ENCODE measurements at regions not wholly inside any gene's neighbourhood (a gene's known extent, or its start where the extent isn't known, plus 50 kb on each side); places are given as distances from the start of the nearest gene placed in this dataset.

- Histone ChIP-seq H3K4me1 (ENCODE audit: control insufficient read depth, insufficient read depth, low read length) (no peaks in the 10 kb centered on the region), H3K36me3 (ENCODE audit: control insufficient read depth, insufficient read depth, low read length) (no peaks in the 10 kb centered on the region), H3K27ac (ENCODE audit: low read length) (no peak overlapping the region), H3K4me3 (ENCODE audit: low read length) (no peak overlapping the region), H3K9me3 (ENCODE audit: control insufficient read depth, insufficient read depth, low read length) (no peaks in the 10 kb centered on the region), H3K27me3 (ENCODE audit: control insufficient read depth, insufficient read depth, low read length) (no peaks in the 10 kb centered on the region)
- no peak for DNase-seq (ENCODE audit: low read depth, low spot score)
- WGBS (ENCODE audit: insufficient coverage, insufficient read length): no CpG with 5 or more reads among the region's 3 CpGs
Observed at GRCh38 chr2:220057391-220057790, 430.0 kb downstream of the SLC4A3 start.

GRCh38 chr2:220057916-220058315 is 430.5 kb downstream of the SLC4A3 start:
- WGBS (ENCODE audit: insufficient coverage, insufficient read length): no CpG with 5 or more reads among the region's 9 CpGs
- no peak for DNase-seq (ENCODE audit: low read depth, low spot score)
- Histone ChIP-seq H3K4me1 (ENCODE audit: control insufficient read depth, insufficient read depth, low read length) (no peaks in the 10 kb centered on the region), H3K27me3 (ENCODE audit: control insufficient read depth, insufficient read depth, low read length) (no peaks in the 10 kb centered on the region), H3K9me3 (ENCODE audit: control insufficient read depth, insufficient read depth, low read length) (no peaks in the 10 kb centered on the region), H3K4me3 (ENCODE audit: low read length) (no peak overlapping the region), H3K27ac (ENCODE audit: low read length) (no peak overlapping the region), H3K36me3 (ENCODE audit: control insufficient read depth, insufficient read depth, low read length) (no peaks in the 10 kb centered on the region)

- Histone ChIP-seq H3K27ac (ENCODE audit: low read length) (no peak overlapping the region), H3K4me1 (ENCODE audit: control insufficient read depth, insufficient read depth, low read length) (no peaks in the 10 kb centered on the region), H3K36me3 (ENCODE audit: control insufficient read depth, insufficient read depth, low read length) (no peaks in the 10 kb centered on the region), H3K4me3 (ENCODE audit: low read length) (no peak overlapping the region), H3K9me3 (ENCODE audit: control insufficient read depth, insufficient read depth, low read length) (no peaks in the 10 kb centered on the region), H3K27me3 (ENCODE audit: control insufficient read depth, insufficient read depth, low read length) (no peaks in the 10 kb centered on the region)
- DNase-seq (ENCODE audit: low read depth, low spot score): no peak
- WGBS (ENCODE audit: insufficient coverage, insufficient read length): no CpG with 5 or more reads among the region's 13 CpGs
Observed at GRCh38 chr2:220064111-220065030, 436.9 kb downstream of the SLC4A3 start.

GRCh38 chr2:220065581-220065980 is 438.2 kb downstream of the SLC4A3 start:
- no peaks in the 10 kb centered on the region for H3K4me1 ChIP-seq (ENCODE audit: control insufficient read depth, insufficient read depth, low read length)
- no peaks in the 10 kb centered on the region for H3K27me3 ChIP-seq (ENCODE audit: control insufficient read depth, insufficient read depth, low read length)
- no peak overlapping the region for H3K27ac ChIP-seq (ENCODE audit: low read length)
- DNase-seq (ENCODE audit: low read depth, low spot score): no peak
- no CpG with 5 or more reads among the region's 2 CpGs for WGBS (ENCODE audit: insufficient coverage, insufficient read length)
- H3K36me3 ChIP-seq (ENCODE audit: control insufficient read depth, insufficient read depth, low read length): no peaks in the 10 kb centered on the region
- no peak overlapping the region for H3K4me3 ChIP-seq (ENCODE audit: low read length)
- no peaks in the 10 kb centered on the region for H3K9me3 ChIP-seq (ENCODE audit: control insufficient read depth, insufficient read depth, low read length)

- no CpG with 5 or more reads among the region's 2 CpGs for WGBS (ENCODE audit: insufficient coverage, insufficient read length)
- H3K27ac ChIP-seq (ENCODE audit: low read length): no peak overlapping the region
- H3K9me3 ChIP-seq (ENCODE audit: control insufficient read depth, insufficient read depth, low read length): no peaks in the 10 kb centered on the region
- H3K4me3 ChIP-seq (ENCODE audit: low read length): no peak overlapping the region
- H3K4me1 ChIP-seq (ENCODE audit: control insufficient read depth, insufficient read depth, low read length): no peaks in the 10 kb centered on the region
- no peaks in the 10 kb centered on the region for H3K27me3 ChIP-seq (ENCODE audit: control insufficient read depth, insufficient read depth, low read length)
- no peak for DNase-seq (ENCODE audit: low read depth, low spot score)
- no peaks in the 10 kb centered on the region for H3K36me3 ChIP-seq (ENCODE audit: control insufficient read depth, insufficient read depth, low read length)
Observed at GRCh38 chr2:220068846-220069245, 441.4 kb downstream of the SLC4A3 start.

GRCh38 chr2:220070349-220070748 is 442.9 kb downstream of the SLC4A3 start:
- H3K27me3 ChIP-seq (ENCODE audit: control insufficient read depth, insufficient read depth, low read length): no peaks in the 10 kb centered on the region
- WGBS (ENCODE audit: insufficient coverage, insufficient read length): no CpG with 5 or more reads among the region's 1 CpG
- H3K4me1 ChIP-seq (ENCODE audit: control insufficient read depth, insufficient read depth, low read length): no peaks in the 10 kb centered on the region

GRCh38 chr2:220071696-220072095 is 444.3 kb downstream of the SLC4A3 start:
- H3K36me3 ChIP-seq (ENCODE audit: control insufficient read depth, insufficient read depth, low read length): no peaks in the 10 kb centered on the region
- no CpG with 5 or more reads among the region's 5 CpGs for WGBS (ENCODE audit: insufficient coverage, insufficient read length)
- H3K27me3 ChIP-seq (ENCODE audit: control insufficient read depth, insufficient read depth, low read length): no peaks in the 10 kb centered on the region
- DNase-seq (ENCODE audit: low read depth, low spot score): no peak
- no peaks in the 10 kb centered on the region for H3K4me1 ChIP-seq (ENCODE audit: control insufficient read depth, insufficient read depth, low read length)
- no peaks in the 10 kb centered on the region for H3K9me3 ChIP-seq (ENCODE audit: control insufficient read depth, insufficient read depth, low read length)
- no peak overlapping the region for H3K27ac ChIP-seq (ENCODE audit: low read length)
- H3K4me3 ChIP-seq (ENCODE audit: low read length): no peak overlapping the region

More at GRCh38 chr2:220070349-220070748, 442.9 kb downstream of the SLC4A3 start:
- Histone ChIP-seq H3K4me3 (ENCODE audit: low read length) (no peak overlapping the region), H3K9me3 (ENCODE audit: control insufficient read depth, insufficient read depth, low read length) (no peaks in the 10 kb centered on the region), H3K36me3 (ENCODE audit: control insufficient read depth, insufficient read depth, low read length) (no peaks in the 10 kb centered on the region), H3K27ac (ENCODE audit: low read length) (no peak overlapping the region)
- DNase-seq (ENCODE audit: low read depth, low spot score): no peak

- Histone ChIP-seq H3K4me1 (ENCODE audit: control insufficient read depth, insufficient read depth, low read length) (no peaks in the 10 kb centered on the region), H3K9me3 (ENCODE audit: control insufficient read depth, insufficient read depth, low read length) (no peaks in the 10 kb centered on the region), H3K27me3 (ENCODE audit: control insufficient read depth, insufficient read depth, low read length) (no peaks in the 10 kb centered on the region), H3K4me3 (ENCODE audit: low read length) (no peak overlapping the region), H3K27ac (ENCODE audit: low read length) (no peak overlapping the region), H3K36me3 (ENCODE audit: control insufficient read depth, insufficient read depth, low read length) (no peaks in the 10 kb centered on the region)
- WGBS (ENCODE audit: insufficient coverage, insufficient read length): no CpG with 5 or more reads among the region's 8 CpGs
- DNase-seq (ENCODE audit: low read depth, low spot score): no peak
Observed at GRCh38 chr2:220072669-220073220, 445.3 kb downstream of the SLC4A3 start.

GRCh38 chr2:220075835-220076234 is 448.4 kb downstream of the SLC4A3 start:
- Histone ChIP-seq H3K27me3 (ENCODE audit: control insufficient read depth, insufficient read depth, low read length) (no peaks in the 10 kb centered on the region), H3K4me3 (ENCODE audit: low read length) (no peak overlapping the region), H3K9me3 (ENCODE audit: control insufficient read depth, insufficient read depth, low read length) (no peaks in the 10 kb centered on the region), H3K4me1 (ENCODE audit: control insufficient read depth, insufficient read depth, low read length) (no peaks in the 10 kb centered on the region), H3K36me3 (ENCODE audit: control insufficient read depth, insufficient read depth, low read length) (no peaks in the 10 kb centered on the region), H3K27ac (ENCODE audit: low read length) (no peak overlapping the region)
- no peak for DNase-seq (ENCODE audit: low read depth, low spot score)
- no CpG with 5 or more reads among the region's 1 CpG for WGBS (ENCODE audit: insufficient coverage, insufficient read length)

GRCh38 chr2:220076734-220077133 is 449.3 kb downstream of the SLC4A3 start:
- Histone ChIP-seq H3K4me1 (ENCODE audit: control insufficient read depth, insufficient read depth, low read length) (peaks cover 2% of the 10 kb centered on the region; the same call in 1 of the 2 replicates), H3K9me3 (ENCODE audit: control insufficient read depth, insufficient read depth, low read length) (no peaks in the 10 kb centered on the region), H3K27ac (ENCODE audit: low read length) (no peak overlapping the region), H3K27me3 (ENCODE audit: control insufficient read depth, insufficient read depth, low read length) (no peaks in the 10 kb centered on the region), H3K36me3 (ENCODE audit: control insufficient read depth, insufficient read depth, low read length) (no peaks in the 10 kb centered on the region), H3K4me3 (ENCODE audit: low read length) (no peak overlapping the region)
- WGBS (ENCODE audit: insufficient coverage, insufficient read length): no CpG with 5 or more reads among the region's 9 CpGs
- no peak for DNase-seq (ENCODE audit: low read depth, low spot score)
